OCI-LY7 (cell line): ENCODE measurements at regions not wholly inside any gene's neighbourhood (a gene's known extent, or its start where the extent isn't known, plus 50 kb on each side); places are given as distances from the start of the nearest gene placed in this dataset.

ENCODE experiments used
- BruUV-seq: library from RNA; stranded (reverse); fragments of 400-500 nt; replicated peaks from 2 replicates; lab custom pipeline; 2021; lab: Mats Ljungman, UMichigan
- CTCF ChIA-PET: fragments of 300-600 bp; sonication (Branson Sonifier 250); formaldehyde crosslinking; loops from one replicate; lab custom pipeline; 2022; ENCODE audit warnings: antibody characterized with exemption; ENCODE audit not compliant: unreplicated experiment; lab: Charles Lee
- POLR2A ChIA-PET: fragments of 300-600 bp; sonication (Branson Sonifier 250); formaldehyde crosslinking; loops from one replicate; lab custom pipeline; 2022; ENCODE audit warnings: antibody characterized with exemption; lab: Charles Lee
- DNase-seq: peaks from one replicate; pipeline ENCODE4 v3.0.0-alpha.2; 2015; ENCODE audit warnings: low spot score
- H2AFZ ChIP-seq: fragments of 200-600 bp; sonication (generic), shearing (Covaris generic); 2 replicates; pipeline ENCODE4 v1.6.1; 2014; ENCODE audit warnings: mild to moderate bottlenecking, antibody characterized with exemption, low read length, moderate library complexity
- H3K27ac ChIP-seq: fragments of 200-600 bp; sonication (generic); 2 replicates; pipeline ENCODE4 v1.5.1; 2014; ENCODE audit warnings: mixed run types, low read depth, mild to moderate bottlenecking, moderate library complexity, low read length, inconsistent platforms; ENCODE audit not compliant: poor library complexity, severe bottlenecking
- H3K36me3 ChIP-seq: fragments of 200-600 bp; sonication (generic); 2 replicates; pipeline ENCODE4 v1.6.1; 2014; ENCODE audit warnings: mild to moderate bottlenecking, antibody characterized with exemption, low read length, moderate library complexity, mixed read lengths; ENCODE audit not compliant: insufficient read depth
- H3K4me1 ChIP-seq: fragments of 200-600 bp; sonication (generic); 2 replicates; pipeline ENCODE4 v1.5.1; 2014; ENCODE audit warnings: mild to moderate bottlenecking, low read length; ENCODE audit not compliant: insufficient read depth, poor library complexity, severe bottlenecking
- H3K4me2 ChIP-seq: fragments of 200-600 bp; sonication (generic); 2 replicates; pipeline ENCODE4 v1.6.1; 2014; ENCODE audit warnings: mild to moderate bottlenecking, low read length
- H3K4me3 ChIP-seq: fragments of 200-600 bp; sonication (generic); 2 replicates; pipeline ENCODE4 v1.5.1; 2014; ENCODE audit warnings: mild to moderate bottlenecking, low read depth, low read length; ENCODE audit not compliant: poor library complexity, severe bottlenecking
- H3K79me2 ChIP-seq: fragments of 200-600 bp; sonication (generic); 2 replicates; pipeline ENCODE4 v1.6.1; 2016; ENCODE audit warnings: low read depth, mild to moderate bottlenecking, low read length, moderate library complexity, mixed read lengths; ENCODE audit not compliant: insufficient read depth
- H3K9me2 ChIP-seq: fragments of 200-600 bp; sonication (generic); 2 replicates; pipeline ENCODE4 v1.6.1; 2016; ENCODE audit warnings: mild to moderate bottlenecking, low read length, mixed read lengths; ENCODE audit not compliant: insufficient read depth
- H3K9me3 ChIP-seq: fragments of 200-600 bp; sonication (generic); 2 replicates; pipeline ENCODE4 v1.6.1; 2014; ENCODE audit warnings: mild to moderate bottlenecking, mixed run types, low read length, mixed read lengths
- H4K20me1 ChIP-seq: fragments of 200-600 bp; sonication (generic); 2 replicates; pipeline ENCODE4 v1.6.1; 2014; ENCODE audit warnings: mild to moderate bottlenecking, antibody characterized with exemption, low read length, moderate library complexity, mixed read lengths; ENCODE audit not compliant: insufficient read depth
- EZH2phosphoT487 ChIP-seq: fragments of 200-600 bp; sonication (generic); IDR thresholded peaks from 2 replicates; pipeline ENCODE4 v1.6.1; 2018; ENCODE audit warnings: low read depth, borderline replicate concordance, mild to moderate bottlenecking, mixed run types, antibody characterized with exemption, low read length, moderate library complexity, mixed read lengths
- intact Hi-C: fragments of 100-400 bp; cut with micrococcal nuclease; formaldehyde crosslinking; loops from one replicate; pipeline ENCODE4 v1.10.0; 2022; ENCODE audit not compliant: unreplicated experiment
- TF ChIP-seq, protein P1 (sequence below): fragments of 200-600 bp; sonication (generic); conservative IDR thresholded peaks from 2 replicates; pipeline ENCODE4 v1.5.1; 2014; ENCODE audit warnings: mild to moderate bottlenecking, antibody characterized with exemption, low read length, moderate library complexity, mixed read lengths

DNA sequence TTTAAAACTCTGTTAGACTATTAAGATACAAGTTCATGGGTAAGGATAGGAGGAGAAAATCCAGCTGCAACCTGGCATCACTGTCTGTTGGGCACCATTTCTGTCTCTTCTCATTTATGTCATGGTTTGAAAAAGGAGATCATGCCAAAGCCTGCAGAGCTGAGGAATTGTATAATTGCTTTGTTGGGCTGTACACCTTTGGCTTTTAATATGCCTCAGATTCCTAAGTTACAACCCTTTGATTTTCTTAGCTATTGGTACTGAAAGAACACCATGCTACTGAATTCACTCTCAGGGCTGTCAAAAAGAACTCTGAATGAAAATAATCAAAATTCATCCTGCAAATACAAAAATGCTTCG, 174.3 kb downstream of the ACKR3 start:
- intact Hi-C loops, result no loop called here
- no peak overlapping the region for H2AFZ ChIP-seq
- TF ChIP-seq, protein P1, sequence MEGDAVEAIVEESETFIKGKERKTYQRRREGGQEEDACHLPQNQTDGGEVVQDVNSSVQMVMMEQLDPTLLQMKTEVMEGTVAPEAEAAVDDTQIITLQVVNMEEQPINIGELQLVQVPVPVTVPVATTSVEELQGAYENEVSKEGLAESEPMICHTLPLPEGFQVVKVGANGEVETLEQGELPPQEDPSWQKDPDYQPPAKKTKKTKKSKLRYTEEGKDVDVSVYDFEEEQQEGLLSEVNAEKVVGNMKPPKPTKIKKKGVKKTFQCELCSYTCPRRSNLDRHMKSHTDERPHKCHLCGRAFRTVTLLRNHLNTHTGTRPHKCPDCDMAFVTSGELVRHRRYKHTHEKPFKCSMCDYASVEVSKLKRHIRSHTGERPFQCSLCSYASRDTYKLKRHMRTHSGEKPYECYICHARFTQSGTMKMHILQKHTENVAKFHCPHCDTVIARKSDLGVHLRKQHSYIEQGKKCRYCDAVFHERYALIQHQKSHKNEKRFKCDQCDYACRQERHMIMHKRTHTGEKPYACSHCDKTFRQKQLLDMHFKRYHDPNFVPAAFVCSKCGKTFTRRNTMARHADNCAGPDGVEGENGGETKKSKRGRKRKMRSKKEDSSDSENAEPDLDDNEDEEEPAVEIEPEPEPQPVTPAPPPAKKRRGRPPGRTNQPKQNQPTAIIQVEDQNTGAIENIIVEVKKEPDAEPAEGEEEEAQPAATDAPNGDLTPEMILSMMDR, result no peak
- no peak for TF ChIP-seq EZH2phosphoT487
- POLR2A ChIA-PET, result no interaction called here
- no peak for DNase-seq
- no peak overlapping the region for H3K4me3 ChIP-seq
- no peak overlapping the region for H3K4me2 ChIP-seq
- no TSS peak for BruUV-seq
- no peaks in the 10 kb centered on the region for H3K9me2 ChIP-seq
- no peaks in the 10 kb centered on the region for H3K36me3 ChIP-seq
- no peaks in the 10 kb centered on the region for H3K79me2 ChIP-seq
- H3K9me3 ChIP-seq, result no peaks in the 10 kb centered on the region
- no peaks in the 10 kb centered on the region for H4K20me1 ChIP-seq
- H3K4me1 ChIP-seq, result no peaks in the 10 kb centered on the region
- CTCF ChIA-PET, result no interaction called here
- no peak overlapping the region for H3K27ac ChIP-seq

DNA sequence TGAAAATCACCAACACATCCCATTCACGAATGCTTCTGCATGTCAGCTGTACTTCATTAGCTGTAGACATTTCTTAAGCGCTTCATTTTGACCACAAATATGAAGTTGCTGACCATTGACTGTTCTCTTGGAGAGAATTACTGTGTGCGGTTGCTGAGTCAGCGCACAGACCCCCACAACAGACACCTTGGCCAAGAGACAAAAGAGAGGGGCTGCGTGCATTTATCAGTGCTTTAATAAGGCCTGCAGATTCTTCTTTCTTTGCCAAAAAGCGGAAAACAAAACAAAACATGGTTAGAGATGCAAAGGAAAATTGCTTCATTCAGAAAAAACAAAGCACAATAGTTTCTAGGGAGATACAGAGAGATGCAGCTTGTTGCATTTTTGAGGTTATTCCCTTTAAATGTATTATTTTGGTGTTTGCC, 174.7 kb downstream of the ACKR3 start:
- Histone ChIP-seq H4K20me1 (no peaks in the 10 kb centered on the region), H3K27ac (no peak overlapping the region), H2AFZ (no peak overlapping the region), H3K36me3 (no peaks in the 10 kb centered on the region), H3K4me2 (no peak overlapping the region), H3K4me3 (no peak overlapping the region), H3K79me2 (no peaks in the 10 kb centered on the region), H3K9me2 (no peaks in the 10 kb centered on the region), H3K9me3 (no peaks in the 10 kb centered on the region), H3K4me1 (no peaks in the 10 kb centered on the region)
- intact Hi-C loops, result no loop called here
- POLR2A ChIA-PET, result interaction anchor here (0.5 kb wide), 1 partner anchor 1667 kb away, joined by 3 read pairs; no protein-coding TSS in a partner anchor
- TF ChIP-seq, protein P1, result no peak
- TF ChIP-seq EZH2phosphoT487, result no peak
- BruUV-seq, result no TSS peak
- no peak for DNase-seq
- CTCF ChIA-PET, result no interaction called here

DNA sequence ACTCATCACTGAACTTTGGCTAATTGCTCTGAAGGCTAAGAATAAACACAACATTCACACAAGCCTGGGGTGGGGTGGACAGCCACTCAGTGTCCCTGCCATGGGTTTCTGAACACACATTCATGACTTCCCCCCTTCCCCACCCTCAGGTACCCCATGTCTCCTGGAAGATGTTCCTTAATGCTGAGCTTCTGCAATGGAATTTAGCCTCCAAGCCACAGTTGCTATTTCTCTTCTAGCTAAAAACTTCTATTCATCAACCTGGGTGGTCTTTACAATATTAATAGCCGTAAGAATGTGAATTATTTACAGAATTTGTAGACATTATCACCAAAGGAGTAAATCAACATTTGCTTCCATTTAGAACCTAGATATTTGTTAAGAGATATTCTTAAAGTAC, 175.1 kb downstream of the ACKR3 start:
- H4K20me1 ChIP-seq, result no peaks in the 10 kb centered on the region
- no peak overlapping the region for H3K27ac ChIP-seq
- H3K36me3 ChIP-seq, result no peaks in the 10 kb centered on the region
- H3K9me3 ChIP-seq, result no peaks in the 10 kb centered on the region
- intact Hi-C loops, result no loop called here
- TF ChIP-seq, protein P1, result no peak
- no peak for TF ChIP-seq EZH2phosphoT487
- H3K79me2 ChIP-seq, result no peaks in the 10 kb centered on the region
- ChIA-PET POLR2A (interaction anchor here (0.5 kb wide), 1 partner anchor 1666 kb away, joined by 3 read pairs; no protein-coding TSS in a partner anchor), CTCF (no interaction called here)
- no peak for DNase-seq
- H3K4me3 ChIP-seq, result no peak overlapping the region
- H3K9me2 ChIP-seq, result no peaks in the 10 kb centered on the region
- no TSS peak for BruUV-seq
- H3K4me1 ChIP-seq, result no peaks in the 10 kb centered on the region
- no peak overlapping the region for H3K4me2 ChIP-seq
- no peak overlapping the region for H2AFZ ChIP-seq
